ENCODE measurements at regions not wholly inside any gene's neighbourhood (a gene's known extent, or its start where the extent isn't known, plus 50 kb on each side); places are given as distances from the start of the nearest gene placed in this dataset.

GRCh38 chr5:77842243-77842642 lies 66.1 kb upstream of the TBCA start:
- no peak for TF ChIP-seq POLR2AphosphoS5 (IDR thresholded peaks at IDR 0.05; ENCODE audit: low read depth, low read length)
- TF ChIP-seq SIN3A (IDR thresholded peaks at IDR 0.05; ENCODE audit: borderline replicate concordance, insufficient read depth, low read length): no peak
